UCSD-AML1 (cell line): ENCODE measurements at regions not wholly inside any gene's neighbourhood (a gene's known extent, or its start where the extent isn't known, plus 50 kb on each side); places are given as distances from the start of the nearest gene placed in this dataset.

ENCODE experiments used
- DNase-seq: peaks from one replicate; lab custom pipeline; 2025; ENCODE audit not compliant: unreplicated experiment; lab: John Stamatoyannopoulos, UW

- no peak for DNase-seq
These were observed 138.6 kb upstream of the SPEF2 start for GRCh38 chr5:35478856-35479682.

- no peak for DNase-seq
These were observed 139.8 kb upstream of the SPEF2 start for GRCh38 chr5:35477911-35478310.

- no peak for DNase-seq
These were observed 140.3 kb upstream of the SPEF2 start for GRCh38 chr5:35477321-35477720.

- DNase-seq, result no peak
These were observed 140.9 kb upstream of the SPEF2 start for GRCh38 chr5:35476797-35477196.

GRCh38 chr5:35476036-35476435, 141.6 kb upstream of the SPEF2 start:
- no peak for DNase-seq

DNA sequence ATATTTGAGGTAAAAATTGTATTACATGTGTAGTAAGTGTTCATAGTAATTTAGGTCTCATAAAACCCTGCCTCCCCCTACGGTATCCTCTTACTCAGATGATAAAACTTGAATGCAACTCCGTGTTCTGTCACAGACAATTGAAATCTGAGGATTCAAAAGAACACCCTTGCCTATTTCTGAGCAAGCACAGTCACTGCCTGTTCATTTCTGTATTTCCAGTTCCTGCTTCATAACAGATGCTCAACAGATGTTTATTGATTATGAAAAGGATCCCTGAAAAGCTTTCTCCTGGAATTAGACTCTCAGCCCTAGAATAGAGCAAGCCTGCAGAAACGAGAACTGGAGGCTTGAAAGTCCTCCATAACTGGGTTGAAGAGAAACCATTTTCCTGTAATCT, 144.1 kb upstream of the SPEF2 start:
- no peak for DNase-seq

DNA sequence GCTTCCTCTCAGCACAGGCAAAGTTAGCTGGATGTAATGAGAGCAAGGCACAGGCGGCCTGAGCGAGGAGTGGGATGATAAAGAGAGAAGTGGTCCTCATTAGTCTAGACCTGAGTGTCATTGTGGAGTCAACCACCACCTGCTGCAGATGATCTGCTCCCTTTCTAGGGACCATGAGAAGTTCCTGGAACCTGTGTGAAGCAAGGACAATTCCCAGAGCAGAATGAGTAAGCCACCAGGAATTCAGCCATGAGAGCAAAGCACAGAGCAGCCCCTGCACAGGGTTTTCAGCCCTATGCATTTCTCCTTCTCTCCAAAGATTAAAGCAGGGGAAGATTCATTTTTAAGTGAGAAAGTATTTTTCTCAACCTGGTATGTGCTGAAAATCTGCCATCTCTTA, 146.8 kb upstream of the SPEF2 start:
- no peak for DNase-seq

GRCh38 chr5:35468811-35469210, 148.9 kb upstream of the SPEF2 start:
- no peak for DNase-seq

DNA sequence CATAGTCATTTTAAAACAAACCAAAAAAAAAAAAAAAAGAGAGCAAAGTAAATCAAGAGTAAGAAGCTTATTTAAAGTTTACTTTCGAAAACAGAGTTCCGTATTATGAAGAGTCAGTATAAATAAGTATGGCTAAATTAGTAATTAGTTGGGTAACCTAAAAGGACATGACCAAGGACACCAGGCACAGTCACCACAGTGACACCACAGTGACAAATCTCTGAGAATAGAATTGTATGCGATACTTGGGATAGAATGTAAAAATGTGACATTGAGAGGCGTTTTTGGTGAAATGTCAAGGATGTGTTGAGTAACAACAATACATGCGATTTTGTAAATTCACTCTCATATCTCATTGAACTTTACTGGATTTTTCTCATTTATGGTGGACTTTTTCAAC, 150.9 kb upstream of the SPEF2 start:
- no peak for DNase-seq

DNA sequence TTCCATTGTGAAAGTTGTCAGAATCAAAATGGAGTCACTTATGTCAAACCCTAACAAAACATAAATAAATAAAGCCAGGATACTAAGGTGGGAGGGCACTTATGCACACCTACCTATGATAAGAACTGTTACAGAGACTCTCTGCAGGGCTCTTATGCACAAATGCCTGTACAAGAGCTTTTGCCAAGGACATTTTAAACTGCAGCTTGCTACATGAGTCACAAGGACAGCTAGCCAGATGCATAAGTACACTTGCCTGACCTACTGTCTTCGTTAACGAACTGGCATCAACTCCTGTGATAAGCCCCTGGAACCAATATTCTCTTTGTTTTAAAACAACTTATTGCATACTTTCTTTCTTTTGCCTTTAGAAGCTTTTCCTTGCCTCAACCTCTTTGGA, 152.9 kb upstream of the SPEF2 start:
- no peak for DNase-seq

GRCh38 chr5:35461530-35461929, 156.1 kb upstream of the SPEF2 start:
- no peak for DNase-seq

- DNase-seq, result no peak
These were observed 158.8 kb upstream of the SPEF2 start for GRCh38 chr5:35458824-35459207.

DNA sequence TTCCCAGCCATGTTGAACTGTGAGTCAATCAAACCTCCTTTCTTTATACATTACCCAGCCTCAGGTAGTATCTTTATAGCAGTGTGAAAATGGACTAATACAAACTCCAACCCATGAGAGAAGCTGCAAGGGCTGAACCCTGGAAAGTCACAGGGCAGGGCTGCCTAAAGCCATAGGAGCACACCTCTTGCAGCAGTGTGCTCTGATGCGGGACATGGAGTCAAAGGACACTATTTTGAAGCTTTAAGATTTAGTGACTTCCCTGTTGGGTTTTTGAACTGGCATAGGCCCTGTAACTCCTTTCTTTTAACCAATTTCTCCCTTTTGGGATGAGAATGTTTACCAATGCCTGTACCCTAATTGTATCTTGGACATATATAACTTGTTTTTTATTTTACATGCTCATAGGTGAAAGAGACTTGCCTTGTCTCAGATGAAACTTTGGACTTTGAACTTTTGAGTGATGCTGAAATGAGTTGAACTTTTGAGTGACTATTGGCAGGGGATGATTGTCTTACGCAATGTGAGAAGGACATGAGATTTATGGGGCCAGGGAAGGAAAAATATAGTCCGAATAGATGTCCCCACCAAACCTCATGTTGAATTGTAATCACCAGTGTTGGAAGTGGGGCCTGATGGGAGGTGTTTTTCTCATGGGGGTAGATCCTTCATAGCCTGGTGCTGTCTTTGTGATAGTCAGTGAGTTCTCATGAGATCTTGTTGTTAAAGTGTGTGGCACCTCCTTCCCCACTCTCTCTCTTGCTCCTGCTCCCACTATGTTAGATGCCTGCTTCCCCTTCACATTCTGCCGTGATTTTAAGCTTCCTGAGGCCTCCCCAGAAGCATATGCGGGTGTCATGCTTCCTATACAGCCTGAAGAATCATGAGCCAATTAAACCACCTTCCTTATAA, 159.5 kb upstream of the SPEF2 start:
- no peak for DNase-seq

DNA sequence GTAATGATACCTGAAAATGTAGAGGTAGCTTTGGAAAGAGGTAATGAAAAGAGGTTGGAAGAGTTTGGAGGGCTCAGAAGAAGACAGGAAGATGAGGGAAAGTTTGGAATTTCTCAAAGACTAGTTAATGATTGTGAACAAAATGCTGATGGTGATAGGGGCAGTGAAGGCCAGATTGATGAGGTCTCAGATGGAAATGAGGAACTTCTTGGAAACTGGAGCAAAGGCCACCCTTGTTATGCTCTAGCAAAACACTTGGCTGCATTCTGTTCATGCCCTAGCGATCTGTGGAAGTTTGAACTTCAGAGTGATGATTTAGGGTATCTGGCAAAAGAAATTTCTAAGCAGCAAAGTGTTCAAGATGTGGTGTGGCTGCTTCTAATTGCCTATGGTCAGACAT, 161.2 kb upstream of the SPEF2 start:
- DNase-seq, result no peak

DNA sequence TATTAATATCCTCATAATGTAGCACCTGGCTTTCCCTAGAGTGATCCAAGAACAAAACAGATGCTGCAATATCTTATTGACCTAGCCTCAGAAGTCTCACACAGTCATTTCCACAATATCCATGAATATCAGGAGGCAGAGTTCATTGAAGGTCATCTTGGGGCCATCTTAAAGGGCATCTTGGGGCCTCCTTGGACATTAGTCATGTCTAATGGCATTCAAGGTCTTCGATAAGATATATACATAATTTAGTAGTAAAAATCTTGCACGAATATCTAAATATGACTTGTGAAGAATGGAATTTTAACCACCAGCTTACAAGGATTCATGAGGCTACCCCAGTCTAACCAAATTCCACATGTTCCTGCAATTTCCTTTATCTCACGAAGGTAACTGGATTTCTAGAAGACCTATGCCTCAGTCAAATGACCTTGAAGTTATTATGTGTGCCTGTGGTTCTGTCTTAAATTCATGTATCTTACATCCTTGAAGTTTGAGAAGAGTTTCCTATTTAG, 163.6 kb upstream of the SPEF2 start:
- no peak for DNase-seq

DNA sequence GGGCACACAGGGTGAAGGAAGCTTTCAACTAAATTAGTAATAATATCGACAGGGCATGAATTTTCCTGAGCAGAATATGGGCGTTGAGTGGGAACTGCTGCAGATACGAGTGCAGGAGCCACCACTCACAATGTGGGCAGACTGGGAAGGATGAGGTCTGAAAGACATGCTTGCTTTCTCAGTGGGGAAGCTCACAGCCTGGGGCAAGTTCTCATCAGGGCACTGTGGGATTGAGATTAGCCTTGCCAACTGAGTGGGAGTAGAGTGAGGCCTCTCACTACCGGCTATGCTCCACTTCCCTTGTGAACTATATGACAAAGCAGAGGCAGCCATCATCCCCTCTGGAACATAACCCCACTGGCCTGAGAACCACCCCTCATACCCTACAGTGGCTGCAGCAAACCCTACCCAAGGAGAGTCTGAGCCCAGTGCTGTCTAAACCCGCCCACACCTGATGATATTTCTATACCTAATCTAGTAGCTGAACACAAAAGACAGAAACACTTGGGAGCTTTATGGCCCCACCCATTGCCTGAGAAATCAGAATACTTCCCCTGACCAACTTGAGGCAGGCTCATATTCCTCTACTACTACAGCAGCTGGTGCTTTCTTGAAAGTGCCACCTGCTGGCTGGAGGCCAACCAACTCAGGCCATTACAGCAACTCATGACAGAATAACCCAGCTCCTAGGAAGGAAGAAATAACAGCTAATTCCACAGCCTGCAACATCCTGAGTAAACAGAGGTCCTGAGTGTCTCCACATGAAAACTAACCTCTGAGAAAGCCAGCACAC, 173.7 kb upstream of the SPEF2 start:
- no peak for DNase-seq

- DNase-seq, result no peak
These were observed 174.6 kb upstream of the SPEF2 start for GRCh38 chr5:35442885-35443639.

- DNase-seq, result no peak
These were observed 177.3 kb upstream of the SPEF2 start for GRCh38 chr5:35440409-35440808.

GRCh38 chr5:35438786-35439185, 178.9 kb upstream of the SPEF2 start:
- DNase-seq, result no peak

GRCh38 chr5:35438288-35438687, 179.4 kb upstream of the SPEF2 start:
- DNase-seq, result no peak
